ENCODE measurements at regions not wholly inside any gene's neighbourhood (a gene's known extent, or its start where the extent isn't known, plus 50 kb on each side); places are given as distances from the start of the nearest gene placed in this dataset.
"Not testable (repeated sequence)": the region's sequence is repeated elsewhere in the genome, so short reads cannot be mapped to it uniquely, and the experiment has no call there.

GRCh38 chrX:111041018-111041462 is 55.0 kb upstream of the PAK3 start:
- no peak for DNase-seq

DNA sequence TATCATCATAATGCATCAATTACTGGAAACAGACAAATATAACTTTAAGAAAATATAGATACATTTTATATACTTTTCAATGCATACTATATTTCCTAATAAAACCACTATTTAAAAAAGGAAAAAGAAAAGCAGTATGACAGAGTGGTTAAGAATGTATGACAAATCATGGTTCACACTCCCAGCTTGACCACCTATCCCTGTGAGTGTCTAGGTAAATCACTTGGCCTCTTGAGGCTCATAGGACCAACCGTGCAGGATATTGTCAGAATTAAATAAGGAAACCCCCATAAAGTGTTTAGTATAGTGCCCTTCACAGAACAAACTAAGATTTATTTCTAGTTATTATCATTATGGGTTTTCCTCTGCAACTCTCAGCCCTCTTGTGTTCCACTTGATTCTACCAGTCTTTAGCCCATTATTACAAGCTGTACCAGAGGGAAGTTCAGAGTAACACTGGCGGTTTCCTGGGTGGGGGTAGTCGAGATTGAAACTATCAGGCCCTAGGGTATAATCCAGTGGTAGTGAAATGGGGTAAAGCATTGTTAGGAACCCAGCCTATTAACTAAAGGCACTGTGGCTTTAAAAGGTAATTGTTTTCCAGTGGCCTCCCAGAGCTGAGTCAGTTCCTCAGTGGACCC is 55.5 kb upstream of the PAK3 start:
- DNase-seq, result no peak

GRCh38 chrX:111039606-111040005 is 56.4 kb upstream of the PAK3 start:
- no peak for DNase-seq

GRCh38 chrX:111035991-111036390 is 60.0 kb upstream of the PAK3 start:
- no peak for DNase-seq

GRCh38 chrX:111035256-111035655 is 60.7 kb upstream of the PAK3 start:
- no peak for DNase-seq

DNA sequence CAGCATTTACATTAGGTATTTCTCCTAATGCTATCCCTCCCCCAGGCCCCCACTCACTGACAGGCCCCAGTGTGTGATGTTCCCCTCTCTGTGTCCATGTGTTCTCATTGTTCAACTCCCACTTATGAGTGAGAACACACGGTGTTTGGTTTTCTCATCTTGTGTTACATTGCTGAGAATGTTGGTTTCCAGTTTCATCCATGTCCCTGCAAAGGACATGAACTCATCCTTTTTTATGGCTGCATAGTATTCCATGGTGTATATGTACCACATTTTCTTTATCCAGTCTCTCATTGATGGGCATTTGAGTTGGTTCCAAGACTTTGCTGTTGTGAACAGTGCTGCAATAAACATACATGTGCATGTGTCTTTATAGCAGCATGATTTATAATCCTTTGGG is 73.0 kb upstream of the PAK3 start:
- DNase-seq, result not testable (repeated sequence)

- no peak for DNase-seq
Measured at GRCh38 chrX:111020283-111020682, 75.7 kb upstream of the PAK3 start.

DNA sequence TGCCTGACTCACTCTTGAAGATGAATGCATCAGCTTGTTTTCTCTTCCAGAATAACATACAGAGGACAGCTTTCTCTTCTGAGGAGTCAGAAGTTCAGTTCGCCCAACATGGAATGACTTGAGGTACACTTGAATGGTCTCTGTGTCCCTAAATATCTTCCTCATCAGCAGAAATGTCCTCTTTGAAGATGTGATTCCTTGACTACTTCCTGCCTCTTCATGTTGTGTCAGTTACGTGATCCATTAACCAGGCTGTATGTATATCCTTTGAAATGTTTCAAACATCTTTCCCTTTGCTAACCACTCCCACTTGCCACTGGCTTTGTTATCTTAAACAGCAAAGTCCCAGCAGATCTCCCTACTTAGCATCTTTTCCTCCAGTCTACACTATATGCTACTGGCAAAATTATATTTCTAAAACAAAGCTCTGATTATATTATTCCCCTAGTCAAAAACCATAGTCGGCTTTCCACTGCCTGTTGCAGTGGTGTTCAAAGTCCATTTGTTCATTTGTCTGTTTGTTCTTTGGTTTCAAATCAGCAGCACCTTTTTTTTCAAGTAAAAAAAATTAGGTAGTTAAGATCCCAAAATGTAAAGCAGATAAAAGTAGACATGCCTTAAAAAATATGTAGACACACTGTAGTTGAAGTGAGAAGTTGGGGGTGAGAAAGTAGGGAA is 82.1 kb upstream of the PAK3 start:
- no peak for DNase-seq

DNA sequence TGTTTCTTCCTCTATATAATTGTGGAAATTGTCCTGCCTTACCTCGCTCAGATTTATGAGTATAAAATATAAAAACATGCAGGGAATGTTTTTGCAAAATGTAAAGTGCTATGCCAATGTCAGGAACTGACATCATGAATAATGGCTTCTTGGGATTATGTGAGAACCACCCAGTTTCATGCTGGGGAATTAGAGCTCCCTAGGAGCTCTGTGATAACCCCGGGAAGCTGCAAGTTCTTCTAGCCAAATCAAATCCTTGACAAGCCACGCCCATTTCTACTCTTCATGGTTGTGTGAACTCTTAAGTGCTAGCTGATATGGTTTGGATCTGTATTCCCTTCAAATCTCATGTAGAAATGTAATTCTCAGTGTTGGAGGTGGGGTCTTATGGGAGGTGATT is 85.9 kb upstream of the PAK3 start:
- DNase-seq, result no peak

DNA sequence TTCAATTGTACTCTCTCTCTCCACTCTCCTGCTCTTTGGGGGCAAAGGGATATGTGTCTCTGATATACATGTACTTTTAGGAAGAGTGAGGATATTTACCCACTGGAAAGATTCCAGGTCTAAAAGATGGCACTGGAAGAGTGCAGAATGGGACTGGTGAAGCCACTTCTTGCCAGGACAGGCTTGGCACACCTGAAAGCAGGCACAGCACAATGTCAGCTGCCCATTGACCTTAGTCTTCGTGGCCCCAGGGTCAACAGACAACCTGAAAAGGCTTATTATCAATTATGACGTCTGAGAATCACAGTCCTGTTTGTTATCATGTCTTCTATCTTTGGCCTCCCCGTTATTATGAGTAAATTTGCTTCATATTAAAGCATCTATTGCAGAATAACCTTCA is 86.7 kb upstream of the PAK3 start:
- DNase-seq, result no peak

GRCh38 chrX:111008126-111008525 is 87.9 kb upstream of the PAK3 start:
- DNase-seq, result no peak

GRCh38 chrX:111007238-111007637 is 88.8 kb upstream of the PAK3 start:
- DNase-seq, result no peak

GRCh38 chrX:111006116-111006515 is 89.9 kb upstream of the PAK3 start:
- no peak for DNase-seq

GRCh38 chrX:111005166-111005565 is 90.8 kb upstream of the PAK3 start:
- no peak for DNase-seq

GRCh38 chrX:111003118-111003517 is 92.9 kb upstream of the PAK3 start:
- DNase-seq, result no peak

GRCh38 chrX:110992611-110993010 is 103.4 kb upstream of the PAK3 start:
- DNase-seq, result peak; percentile 3

DNA sequence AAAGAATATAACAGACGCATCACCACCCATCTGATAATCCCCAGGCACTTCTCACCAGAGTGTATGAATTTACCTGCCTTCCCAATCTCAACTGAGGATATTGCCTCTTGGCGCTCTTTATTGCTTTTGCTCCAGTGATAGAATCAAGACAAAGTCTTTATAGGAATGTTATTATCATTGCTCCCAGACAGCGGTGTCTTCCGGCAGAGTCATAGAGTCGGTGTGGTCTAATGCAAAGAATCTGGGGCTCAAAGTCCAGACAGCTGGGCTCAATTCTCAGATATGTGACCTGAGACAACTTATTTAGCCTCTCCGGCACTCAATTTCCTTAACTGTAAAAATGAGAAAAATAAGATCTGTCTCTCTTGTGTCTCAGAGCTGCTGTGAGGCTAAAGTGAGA is 106.1 kb upstream of the PAK3 start:
- DNase-seq, result no peak

- DNase-seq, result no peak
Measured at GRCh38 chrX:110989447-110989846, 106.5 kb upstream of the PAK3 start.

GRCh38 chrX:110987292-110987691 is 108.7 kb upstream of the PAK3 start:
- no peak for DNase-seq

DNA sequence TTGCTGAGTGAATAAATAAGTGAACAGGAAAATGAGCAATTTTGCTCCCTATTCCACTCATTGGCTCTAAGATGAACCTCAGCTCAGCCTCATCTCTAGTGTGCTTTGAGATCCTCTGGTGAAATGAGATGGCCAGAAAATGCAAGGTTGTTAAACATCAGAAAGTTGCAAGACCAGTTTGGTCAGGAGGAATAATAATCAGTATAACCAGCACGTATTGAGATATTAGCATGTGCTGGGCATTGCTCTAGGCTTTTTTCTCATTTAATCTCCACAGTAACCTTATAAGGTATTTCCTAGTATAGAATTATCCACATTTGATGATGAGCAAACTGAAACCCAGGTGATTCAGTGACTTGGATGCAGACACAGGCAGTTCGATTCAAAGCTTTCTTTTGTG is 110.5 kb upstream of the PAK3 start:
- DNase-seq, result no peak

GRCh38 chrX:110983024-110983423 is 113.0 kb upstream of the PAK3 start:
- DNase-seq, result no peak

GRCh38 chrX:110966839-110967238 is 129.2 kb upstream of the PAK3 start:
- DNase-seq, result no peak

GRCh38 chrX:110966091-110966454 is 129.9 kb upstream of the PAK3 start:
- DNase-seq, result no peak

GRCh38 chrX:110965409-110966090 is 130.4 kb upstream of the PAK3 start:
- no peak for DNase-seq
